Stomach (tissue), 8 donors: ENCODE measurements at regions not wholly inside any gene's neighbourhood (a gene's known extent, or its start where the extent isn't known, plus 50 kb on each side); places are given as distances from the start of the nearest gene placed in this dataset.
A peak's percentile ranks its signal among the peaks of the same experiment; 100 is the strongest.

ENCODE experiments used
- DNase-seq, 2 donors: peaks; one replicate each; pipeline versions ENCODE4 v3.0.0 to v3.0.0-alpha.2; 2013 to 2019
- H3K27ac ChIP-seq, 5 donors: fragments of 200-600 bp in 4 of 5; sonication (generic) in 4 of 5; one replicate each; pipeline ENCODE4 v1.5.1; 2013 to 2019; ENCODE audit warnings: mild to moderate bottlenecking in 1 of 5, moderate library complexity in 1 of 5
- H3K27me3 ChIP-seq, 3 donors: fragments of 200-600 bp; sonication (generic); one replicate each; pipeline ENCODE4 v1.5.1; 2017 to 2019; ENCODE audit warnings: mixed run types in 1 of 3
- H3K36me3 ChIP-seq, 4 donors: fragments of 200-600 bp; sonication (generic); 1 replicate in 3 of 4; 2 replicates in 1 of 4; pipeline ENCODE4 v1.5.1; 2016 to 2019
- H3K4me1 ChIP-seq, 4 donors: fragments of 200-600 bp; sonication (generic); one replicate each; pipeline ENCODE4 v1.5.1; 2016 to 2019
- H3K4me3 ChIP-seq, 4 donors: fragments of 200-600 bp; sonication (generic) in 3 of 4; one replicate each; pipeline ENCODE4 v1.5.1; 2016 to 2019; ENCODE audit warnings: mild to moderate bottlenecking in 1 of 4
- H3K9me3 ChIP-seq, 4 donors: fragments of 200-600 bp; sonication (generic); one replicate each; pipeline ENCODE4 v1.5.1; 2016 to 2019
- CTCF ChIP-seq, 7 experiments: fragments of 450-650 bp in 4 of 7; fragments of 200-600 bp in 3 of 7; sonication (generic) in 3 of 7; IDR thresholded peaks; one replicate each; pipeline ENCODE4 v1.5.1; 2016 to 2019; ENCODE audit warnings: antibody characterized with exemption in 7 of 7, control low read depth in 2 of 7, mild to moderate bottlenecking in 1 of 7
- EP300 ChIP-seq: sonication (generic); formaldehyde crosslinking; IDR thresholded peaks from one replicate; pipeline ENCODE4 v1.6.1; 2017; ENCODE audit warnings: antibody characterized with exemption
- POLR2A ChIP-seq, 4 donors: fragments of 450-650 bp; IDR thresholded peaks; one replicate each; pipeline ENCODE4 v1.6.1; 2016; ENCODE audit warnings: antibody characterized with exemption in 4 of 4, control low read depth in 2 of 4, mild to moderate bottlenecking in 1 of 4, moderate library complexity in 1 of 4
- POLR2AphosphoS5 ChIP-seq, 3 donors: sonication (generic); formaldehyde crosslinking; IDR thresholded peaks; one replicate each; pipeline ENCODE4 v1.6.1; 2016; ENCODE audit warnings: antibody characterized with exemption in 3 of 3
- WGBS, 5 donors: extraction: QIAGEN DNeasy Blood & Tissue Kit in 3 of 5; methylation state at CpG; one replicate each; pipeline versions ENCODE4 v1.1.5 to v1.1.7; 2013 to 2018; 5-methylcytosine and 5-hydroxymethylcytosine counted together
- intact Hi-C: fragments of 100-400 bp; cut with DNase I; formaldehyde crosslinking; loops from one replicate; pipeline ENCODE4 v1.15.1; 2023; ENCODE audit warnings: low total_unique reads
- donor health status: healthy with polysubstance abuse.
- donor health status: Bipolar disorder and iron deficiency.
- donor health status: healthy.

- Histone ChIP-seq H3K4me1 (no peaks in the 10 kb centered on the region), H3K27me3 (no peaks in the 10 kb centered on the region), H3K27ac (no peak overlapping the region), H3K36me3 (no peaks in the 10 kb centered on the region), H3K4me3 (no peak overlapping the region), H3K9me3 (no peaks in the 10 kb centered on the region)
- no peak for DNase-seq
- 90 to 100% (median 96%) methylated on average over 1 of the region's 1 CpG for WGBS, 5 donors
- intact Hi-C loops: no loop called here
- no peak for TF ChIP-seq POLR2A (IDR thresholded peaks at IDR 0.05)
- TF ChIP-seq EP300: no peak
- TF ChIP-seq CTCF (IDR thresholded peaks at IDR 0.05): no peak
- TF ChIP-seq POLR2AphosphoS5 (IDR thresholded peaks at IDR 0.05): no peak
Measured at GRCh38 chr1:99540744-99541143, 105.2 kb upstream of the PALMD start.

GRCh38 chr1:99544328-99544727, 101.6 kb upstream of the PALMD start:
- 22 to 59% (median 31%) methylated on average over 1 of the region's 1 CpG for WGBS, 5 donors
- intact Hi-C loops: no loop called here

GRCh38 chr1:99546432-99547416, 99.2 kb upstream of the PALMD start:
- Histone ChIP-seq H3K9me3 (no peaks in the 10 kb centered on the region), H3K4me3 (no peak overlapping the region), H3K36me3 (no peaks in the 10 kb centered on the region), H3K27me3 (no peaks in the 10 kb centered on the region), H3K4me1 (peaks cover 0 to 9% (median 3%) of the 10 kb centered on the region in 4 donors), H3K27ac (no peak overlapping the region)
- TF ChIP-seq POLR2AphosphoS5 (IDR thresholded peaks at IDR 0.05) (no peak), CTCF (IDR thresholded peaks at IDR 0.05) (no peak), POLR2A (IDR thresholded peaks at IDR 0.05) (no peak), EP300 (no peak)
- no peak for DNase-seq
- intact Hi-C loops: no loop called here
- WGBS, 5 donors: 85 to 92% (median 90%) methylated on average over 3 of the region's 3 CpGs

More at GRCh38 chr1:99544328-99544727, 101.6 kb upstream of the PALMD start:
- Histone ChIP-seq H3K36me3 (no peaks in the 10 kb centered on the region), H3K4me3 (no peak overlapping the region), H3K27me3 (no peaks in the 10 kb centered on the region), H3K4me1 (peaks cover 0 to 7% (median 3%) of the 10 kb centered on the region in 4 donors), H3K27ac (no peak overlapping the region), H3K9me3 (no peaks in the 10 kb centered on the region)
- no peak for TF ChIP-seq POLR2A (IDR thresholded peaks at IDR 0.05)
- TF ChIP-seq EP300: no peak
- no peak for TF ChIP-seq CTCF (IDR thresholded peaks at IDR 0.05)
- TF ChIP-seq POLR2AphosphoS5 (IDR thresholded peaks at IDR 0.05): no peak
- no peak for DNase-seq

- H3K27ac ChIP-seq: no peak overlapping the region
- H3K27me3 ChIP-seq: no peaks in the 10 kb centered on the region
- TF ChIP-seq POLR2A (IDR thresholded peaks at IDR 0.05): no peak
- no peak for TF ChIP-seq POLR2AphosphoS5 (IDR thresholded peaks at IDR 0.05)
- no peak for TF ChIP-seq CTCF (IDR thresholded peaks at IDR 0.05)
- TF ChIP-seq EP300: no peak
- WGBS, 5 donors: 17 to 49% (median 22%) methylated on average over 3 of the region's 3 CpGs
- peaks cover 0 to 9% (median 3%) of the 10 kb centered on the region in 4 donors for H3K4me1 ChIP-seq
- H3K4me3 ChIP-seq: no peak overlapping the region
- peak; percentile 36 to 66 for DNase-seq
- H3K9me3 ChIP-seq: no peaks in the 10 kb centered on the region
- H3K36me3 ChIP-seq: no peaks in the 10 kb centered on the region
- intact Hi-C loops: no loop called here
Measured at GRCh38 chr1:99548943-99549605, 96.8 kb upstream of the PALMD start.
